H7 (cell line): ENCODE measurements at regions not wholly inside any gene's neighbourhood (a gene's known extent, or its start where the extent isn't known, plus 50 kb on each side); places are given as distances from the start of the nearest gene placed in this dataset.

Experiments
- DNase-seq: peaks from one replicate; pipeline ENCODE4 v3.0.0; 2012
- H3K27me3 ChIP-seq: 2 replicates; pipeline ENCODE4 v1.6.0; 2011; ENCODE audit warnings: mild to moderate bottlenecking, low read length; ENCODE audit not compliant: control insufficient read depth, insufficient read depth
- H3K36me3 ChIP-seq: replicated peaks from 2 replicates; pipeline ENCODE4 v1.5.1; 2011; ENCODE audit warnings: low read length; ENCODE audit not compliant: control insufficient read depth, insufficient read depth
- H3K4me3 ChIP-seq: 2 replicates; pipeline ENCODE4 v1.5.1; 2011; ENCODE audit warnings: low read depth, mild to moderate bottlenecking, control low read depth, low read length, moderate library complexity; ENCODE audit not compliant: insufficient read depth

DNA sequence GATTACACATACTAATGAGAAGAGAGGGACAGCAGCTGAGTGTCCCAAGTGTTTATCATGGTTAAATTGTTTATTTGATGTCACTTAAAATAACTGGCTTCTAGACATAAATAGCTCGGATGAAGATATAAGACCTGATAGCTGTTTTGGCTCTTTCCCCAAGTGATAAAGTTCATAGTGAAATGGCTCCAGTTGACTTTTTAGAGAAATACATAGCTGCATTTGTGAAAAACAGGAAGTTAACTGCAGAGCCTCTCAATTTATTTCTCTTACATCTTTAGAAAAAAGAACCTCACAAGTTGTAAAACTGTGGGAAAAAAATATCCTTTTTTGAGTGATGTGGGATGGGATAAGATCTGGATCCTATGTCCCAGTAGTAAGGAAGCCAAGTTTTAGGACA is 332.9 kb upstream of the RASGRP1 start:
- no peak overlapping the region for H3K4me3 ChIP-seq
- no peaks in the 10 kb centered on the region for H3K27me3 ChIP-seq
- no peaks in the 10 kb centered on the region for H3K36me3 ChIP-seq
- no peak for DNase-seq

DNA sequence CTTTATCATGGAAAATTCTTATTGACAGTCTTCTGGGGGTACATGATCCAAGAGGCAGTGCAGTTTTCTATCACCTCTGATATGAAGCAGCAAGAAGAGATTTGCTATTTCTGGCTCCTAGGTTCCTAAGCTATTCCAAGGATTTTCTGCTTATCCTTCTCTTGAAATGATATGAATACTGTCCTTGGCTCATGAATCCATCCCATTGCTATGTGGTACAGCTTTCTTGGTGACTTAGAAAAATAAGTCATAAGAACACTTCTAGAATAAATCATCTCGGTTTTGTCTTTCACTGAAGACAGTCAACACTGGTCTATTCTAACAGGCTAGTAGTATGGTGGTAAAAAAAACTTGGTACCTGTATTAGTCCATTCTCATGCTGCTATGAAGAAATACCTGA is 333.6 kb upstream of the RASGRP1 start:
- no peaks in the 10 kb centered on the region for H3K36me3 ChIP-seq
- H3K4me3 ChIP-seq: no peak overlapping the region
- DNase-seq: no peak
- no peaks in the 10 kb centered on the region for H3K27me3 ChIP-seq

DNA sequence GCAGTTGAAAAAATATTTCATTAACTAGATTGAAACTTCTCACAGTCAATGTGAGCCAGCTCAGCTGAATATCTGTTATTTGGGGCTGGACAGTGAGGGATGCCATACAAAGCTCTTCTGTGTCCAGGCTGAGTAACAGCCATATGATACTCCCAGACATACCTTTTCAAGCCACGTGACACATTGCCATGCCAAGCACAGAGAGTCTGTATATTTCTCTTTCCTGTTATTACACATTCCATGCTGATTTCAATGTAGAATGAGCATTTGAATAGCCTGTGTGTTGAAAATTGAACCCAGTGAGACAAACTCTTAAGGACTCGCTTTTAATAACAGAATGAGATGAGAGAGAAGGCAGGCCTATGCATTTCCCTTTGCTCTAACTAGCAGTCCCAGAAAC is 334.7 kb upstream of the RASGRP1 start:
- Histone ChIP-seq H3K4me3 (no peak overlapping the region), H3K27me3 (no peaks in the 10 kb centered on the region), H3K36me3 (no peaks in the 10 kb centered on the region)
- DNase-seq: no peak

DNA sequence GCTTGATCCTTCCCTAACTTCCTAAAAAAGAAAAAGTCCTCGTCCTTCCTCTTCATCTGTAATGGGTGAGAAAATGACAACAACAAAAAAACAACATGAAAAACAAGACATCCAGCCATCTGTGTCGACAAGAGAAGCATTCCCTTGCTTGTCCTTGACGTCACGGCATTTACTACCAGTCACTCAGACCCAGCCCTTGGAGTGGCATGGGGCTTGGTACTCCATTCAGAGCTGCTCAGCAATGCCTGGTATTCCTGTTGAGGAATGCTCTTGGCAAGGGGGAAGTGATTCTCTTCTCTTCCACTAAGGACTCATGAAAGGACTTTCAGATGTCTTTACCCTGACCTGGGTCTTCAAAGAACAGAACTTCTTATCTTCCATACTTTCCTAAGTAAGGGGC is 339.7 kb upstream of the RASGRP1 start:
- Histone ChIP-seq H3K36me3 (no peaks in the 10 kb centered on the region), H3K27me3 (no peaks in the 10 kb centered on the region), H3K4me3 (no peak overlapping the region)
- DNase-seq: no peak

DNA sequence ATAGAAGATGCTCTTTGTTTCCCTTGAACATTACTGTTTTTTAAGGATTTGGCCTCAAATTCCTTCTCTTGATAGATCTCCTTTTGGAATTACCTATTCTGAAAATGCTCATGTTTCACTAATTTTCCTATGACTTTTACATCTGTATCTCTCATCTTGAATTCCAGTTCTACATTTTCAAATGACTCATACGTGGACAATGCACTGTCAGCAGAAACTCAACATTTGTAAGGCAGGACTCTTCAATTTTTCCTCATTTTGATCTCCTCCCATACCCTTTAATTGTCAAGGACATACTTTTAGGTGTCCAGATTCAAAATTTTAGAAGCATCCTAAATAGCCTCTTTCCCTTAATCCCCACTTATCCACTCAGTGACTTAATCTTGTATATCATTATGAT is 341.0 kb upstream of the RASGRP1 start:
- no peak overlapping the region for H3K4me3 ChIP-seq
- H3K36me3 ChIP-seq: no peaks in the 10 kb centered on the region
- DNase-seq: no peak
- H3K27me3 ChIP-seq: no peaks in the 10 kb centered on the region

DNA sequence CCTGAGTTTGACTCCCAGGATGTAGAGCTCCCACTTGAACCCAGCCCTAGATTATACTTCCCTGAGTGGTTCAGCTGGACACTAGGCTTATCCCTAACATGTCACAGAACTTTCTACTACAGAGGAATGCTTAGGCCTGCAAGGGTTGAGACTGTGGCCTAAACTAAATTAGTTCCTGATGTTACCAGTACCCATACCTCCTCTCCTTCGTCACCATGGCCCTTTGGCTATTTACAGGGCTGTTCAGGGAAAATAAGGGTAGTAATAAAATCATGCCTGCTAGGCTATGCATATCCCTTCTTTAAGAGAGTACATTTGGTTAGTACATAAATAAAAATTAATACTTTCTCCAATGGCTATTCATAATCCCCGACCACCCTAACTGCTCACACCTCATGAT is 356.4 kb upstream of the RASGRP1 start:
- Histone ChIP-seq H3K36me3 (no peaks in the 10 kb centered on the region), H3K27me3 (no peaks in the 10 kb centered on the region), H3K4me3 (no peak overlapping the region)
- no peak for DNase-seq

DNA sequence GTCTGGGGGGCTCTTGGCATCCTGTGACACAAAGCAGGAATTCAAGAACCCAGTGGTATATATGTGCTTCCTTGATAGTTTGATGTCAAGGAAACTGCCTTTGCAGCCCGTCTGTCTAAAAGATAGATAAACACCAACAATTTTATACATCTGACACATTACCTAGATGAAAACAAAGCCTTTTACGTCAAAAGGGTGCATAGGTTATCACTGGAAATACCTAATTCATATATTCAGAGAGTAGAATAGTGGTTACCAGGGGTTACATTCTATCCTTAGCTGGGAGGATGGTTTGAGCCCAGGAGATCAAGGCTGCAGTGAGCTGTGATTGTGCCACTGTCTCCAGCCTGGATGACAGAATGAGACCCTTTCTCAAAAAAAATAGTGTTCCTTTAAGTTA is 356.9 kb upstream of the RASGRP1 start:
- Histone ChIP-seq H3K36me3 (no peaks in the 10 kb centered on the region), H3K27me3 (no peaks in the 10 kb centered on the region), H3K4me3 (no peak overlapping the region)
- DNase-seq: no peak

DNA sequence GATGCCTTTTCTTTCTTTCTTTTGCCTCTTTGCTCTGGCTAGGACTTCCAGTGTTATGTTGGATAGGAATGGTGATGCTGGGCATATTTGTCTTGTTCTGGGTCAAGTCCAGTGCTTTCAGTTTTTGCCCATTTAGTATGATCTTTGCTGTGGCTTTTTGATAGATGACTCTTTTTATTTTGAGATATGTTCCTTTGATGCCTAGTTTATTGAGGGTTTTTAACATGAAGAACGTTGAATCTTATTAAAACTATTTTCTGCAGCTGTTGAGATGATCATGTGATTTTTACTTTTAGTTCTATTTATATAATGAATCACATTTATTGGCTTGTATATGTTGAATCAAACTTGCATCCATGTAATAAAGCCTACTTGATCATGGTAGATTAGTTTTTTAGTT is 363.8 kb upstream of the RASGRP1 start:
- no peak overlapping the region for H3K4me3 ChIP-seq
- no peak for DNase-seq
- no peaks in the 10 kb centered on the region for H3K27me3 ChIP-seq
- no peaks in the 10 kb centered on the region for H3K36me3 ChIP-seq

DNA sequence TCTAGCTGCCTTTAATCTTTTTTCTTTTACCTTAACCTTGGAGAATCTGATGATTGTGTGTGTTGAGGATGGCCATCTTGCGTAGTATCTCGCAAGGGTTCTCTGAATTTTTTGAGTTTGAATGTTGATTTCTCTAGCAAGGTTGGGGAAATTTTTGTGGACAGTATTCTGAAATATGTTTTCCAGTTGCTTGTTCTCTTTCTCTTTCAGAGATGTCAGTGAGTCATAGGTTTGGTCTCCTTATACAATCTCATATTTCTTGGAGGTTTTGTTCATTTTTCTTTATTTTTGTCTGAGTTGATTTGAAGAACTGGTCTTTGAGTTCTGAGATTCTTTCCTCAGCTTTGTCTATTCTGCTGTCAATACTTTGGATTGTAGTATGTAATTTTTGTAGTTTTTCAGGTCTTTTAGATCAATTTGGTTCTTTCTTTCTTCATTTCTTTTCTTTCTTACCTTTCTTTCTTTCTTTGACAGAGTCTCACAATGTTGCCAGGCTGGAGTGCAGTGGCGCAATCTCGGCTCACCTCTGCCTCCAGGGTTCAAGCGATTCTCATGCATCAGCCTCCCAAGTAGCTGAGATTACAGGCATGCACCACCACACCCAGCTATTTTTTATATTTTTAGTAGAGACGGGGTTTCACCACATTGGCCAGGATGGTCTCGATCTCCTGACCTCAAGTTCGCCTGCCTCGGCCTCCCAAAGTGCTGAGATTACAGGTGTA is 366.4 kb upstream of the RASGRP1 start:
- Histone ChIP-seq H3K36me3 (no peaks in the 10 kb centered on the region), H3K4me3 (no peak overlapping the region), H3K27me3 (no peaks in the 10 kb centered on the region)
- no peak for DNase-seq

DNA sequence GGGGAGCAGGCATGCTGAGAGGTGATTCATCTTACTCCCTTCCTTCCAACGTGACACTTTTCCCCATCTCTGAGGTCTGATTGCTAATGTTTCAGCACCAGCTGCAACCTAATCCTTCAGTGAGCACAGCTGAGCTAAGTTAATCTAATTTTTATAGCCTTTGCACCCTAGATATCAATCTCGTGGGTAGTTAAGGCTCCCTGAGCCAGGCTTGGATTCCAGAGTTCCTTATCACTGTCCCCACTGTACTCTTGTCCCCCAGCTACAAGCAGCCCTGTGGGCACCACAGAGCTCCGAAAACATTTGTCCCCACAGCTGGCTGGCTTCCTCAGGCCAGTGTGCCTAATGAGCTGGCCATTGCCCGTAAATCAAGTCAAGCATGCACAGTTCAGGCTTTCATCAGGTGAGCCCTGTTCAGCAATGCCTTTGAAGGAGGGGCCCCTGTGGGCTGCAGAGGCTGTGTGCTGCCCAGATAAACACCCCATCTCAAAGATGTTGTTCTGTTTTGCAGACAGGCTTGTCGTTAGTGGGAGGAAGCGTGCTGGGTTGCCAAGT is 376.9 kb upstream of the RASGRP1 start:
- Histone ChIP-seq H3K4me3 (no peak overlapping the region), H3K36me3 (no peaks in the 10 kb centered on the region), H3K27me3 (no peaks in the 10 kb centered on the region)
- no peak for DNase-seq

DNA sequence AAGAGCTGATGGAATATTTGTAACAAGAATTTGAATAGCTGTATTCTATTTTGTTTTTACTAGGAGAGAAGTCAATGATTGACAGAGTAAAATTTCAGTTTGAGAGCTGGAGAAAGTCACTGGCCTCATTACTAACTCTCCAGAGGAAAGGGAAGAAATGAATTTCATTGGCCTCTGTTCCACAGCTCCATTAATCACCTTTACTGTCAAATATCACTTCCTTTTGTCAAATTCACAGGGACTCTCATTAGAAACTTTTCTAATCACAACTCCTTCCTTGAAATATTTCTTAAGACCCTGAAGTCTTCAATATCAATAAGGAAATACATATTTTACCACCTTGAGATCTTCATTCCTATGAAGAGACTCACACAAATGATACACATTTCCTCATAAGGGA is 379.9 kb upstream of the RASGRP1 start:
- H3K36me3 ChIP-seq: no peaks in the 10 kb centered on the region
- no peaks in the 10 kb centered on the region for H3K27me3 ChIP-seq
- DNase-seq: no peak
- H3K4me3 ChIP-seq: no peak overlapping the region

DNA sequence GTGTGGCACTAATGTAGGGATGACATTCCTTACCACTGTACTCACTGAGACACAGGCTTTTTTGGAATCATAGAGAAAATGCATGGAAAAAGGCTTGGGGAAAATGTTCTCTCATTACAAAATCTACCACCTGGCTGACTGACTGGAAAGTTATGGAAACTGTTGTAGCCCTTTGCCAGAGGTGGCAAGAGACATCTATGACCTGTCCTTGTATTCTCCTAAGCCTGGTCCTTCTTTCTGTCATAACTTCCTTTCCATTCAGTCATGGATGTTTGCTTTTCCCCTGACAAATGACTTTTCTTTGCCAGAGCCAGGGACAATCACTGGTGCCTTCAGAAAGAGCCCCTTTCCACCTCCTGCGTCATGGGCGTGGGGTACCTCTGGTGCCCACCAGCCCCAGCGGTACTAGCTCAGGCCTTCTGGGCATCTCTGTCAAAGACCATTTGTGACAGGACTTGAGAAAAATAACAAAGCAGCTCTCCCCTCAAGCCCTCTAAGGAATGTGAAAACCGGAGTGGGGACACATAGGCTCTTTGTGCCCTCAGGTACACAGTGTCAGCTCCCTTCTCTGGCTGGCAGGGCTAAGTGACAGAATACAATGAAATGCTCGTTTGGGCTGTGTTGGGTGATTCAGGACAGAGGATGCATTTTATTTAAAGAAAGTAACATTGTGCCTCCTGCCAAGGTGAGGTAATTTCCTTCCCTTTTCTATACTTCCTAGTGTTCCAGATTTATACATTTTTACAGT is 381.1 kb upstream of the RASGRP1 start:
- Histone ChIP-seq H3K27me3 (no peaks in the 10 kb centered on the region), H3K4me3 (no peak overlapping the region), H3K36me3 (no peaks in the 10 kb centered on the region)
- DNase-seq: no peak

DNA sequence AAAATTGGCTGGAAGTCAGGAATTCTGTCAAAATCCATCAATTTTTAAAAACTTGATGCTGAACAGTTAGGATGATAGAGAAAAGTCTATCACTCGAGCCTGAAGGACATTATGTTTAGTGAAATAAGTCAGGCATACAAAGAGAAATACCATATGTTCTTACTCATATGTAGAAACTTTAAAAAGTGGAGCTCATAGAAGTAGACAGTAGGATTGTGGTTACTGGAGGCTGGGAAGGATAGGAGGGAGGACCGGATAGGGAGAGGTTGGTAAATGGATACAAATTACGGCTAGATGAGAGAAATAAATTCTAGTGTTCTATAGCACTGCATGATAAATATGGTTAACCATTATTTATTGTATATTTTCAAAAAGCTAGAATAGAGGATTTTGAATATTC is 389.5 kb upstream of the RASGRP1 start:
- H3K36me3 ChIP-seq: no peaks in the 10 kb centered on the region
- H3K4me3 ChIP-seq: no peak overlapping the region
- no peak for DNase-seq
- no peaks in the 10 kb centered on the region for H3K27me3 ChIP-seq

DNA sequence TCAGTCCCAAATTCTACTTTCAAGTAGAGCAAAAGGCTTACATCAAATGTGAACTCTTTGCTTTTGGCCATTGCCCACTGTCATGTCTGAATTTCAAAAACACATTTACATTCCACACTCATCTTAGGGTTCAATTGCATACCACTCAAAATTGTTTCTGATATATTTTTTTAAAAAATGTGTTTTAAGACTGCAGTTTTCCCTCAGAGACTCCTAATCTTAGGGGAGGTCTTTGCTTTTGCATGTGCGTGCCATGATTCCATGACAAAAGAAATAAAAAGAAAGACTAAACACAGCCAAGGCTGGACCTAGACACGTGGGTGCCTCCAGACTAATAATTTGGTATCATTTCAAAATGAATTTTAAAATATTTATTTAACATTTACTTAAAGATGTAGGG is 396.8 kb upstream of the RASGRP1 start:
- H3K36me3 ChIP-seq: no peaks in the 10 kb centered on the region
- H3K27me3 ChIP-seq: no peaks in the 10 kb centered on the region
- H3K4me3 ChIP-seq: no peak overlapping the region
- DNase-seq: no peak

DNA sequence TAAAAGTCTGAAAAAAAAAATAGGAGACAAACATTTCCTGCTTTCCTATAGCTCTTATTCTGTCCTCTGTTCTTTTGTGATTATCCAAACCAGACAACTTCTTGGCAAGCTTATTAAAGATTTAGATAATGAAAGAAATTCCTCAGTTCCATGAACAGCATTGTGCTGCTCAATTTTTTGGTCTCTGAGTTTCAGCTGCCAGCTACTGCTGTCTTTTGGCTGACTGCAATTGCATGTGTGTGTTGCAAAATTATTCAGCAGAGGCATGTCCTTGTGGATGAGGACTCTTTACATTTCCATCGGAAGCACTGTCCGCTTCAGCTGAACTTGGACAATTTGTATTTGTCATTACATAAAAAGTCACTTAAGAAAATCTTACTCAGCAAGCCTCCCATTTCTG is 397.3 kb upstream of the RASGRP1 start:
- Histone ChIP-seq H3K4me3 (no peak overlapping the region), H3K36me3 (no peaks in the 10 kb centered on the region), H3K27me3 (no peaks in the 10 kb centered on the region)
- no peak for DNase-seq
